ENCODE measurements at regions not wholly inside any gene's neighbourhood (a gene's known extent, or its start where the extent isn't known, plus 50 kb on each side); places are given as distances from the start of the nearest gene placed in this dataset.

- TF ChIP-seq YY1 (IDR thresholded peaks at IDR 0.05; ENCODE audit: insufficient read depth, insufficient read length): no peak
- TF ChIP-seq ZNF274 (IDR thresholded peaks at IDR 0.05; ENCODE audit: low read depth, low read length): no peak
These were observed 229.3 kb upstream of the ACTBL2 start for GRCh38 chr5:57711946-57712345.
